ENCODE measurements at regions not wholly inside any gene's neighbourhood (a gene's known extent, or its start where the extent isn't known, plus 50 kb on each side); places are given as distances from the start of the nearest gene placed in this dataset.

- no peak for TF ChIP-seq CTCF (IDR thresholded peaks at IDR 0.05; ENCODE audit: extremely low read depth in 1 of 2, insufficient read depth in 1 of 2, low read depth in 1 of 2, low read length in 2 of 2)
- TF ChIP-seq POLR2A (IDR thresholded peaks at IDR 0.05; ENCODE audit: low read depth, low read length) = no peak
- no peak for TF ChIP-seq JUN (IDR thresholded peaks at IDR 0.05; ENCODE audit: borderline replicate concordance, insufficient read depth, insufficient read length, low read depth)
- no peak for TF ChIP-seq EZH2 (IDR thresholded peaks at IDR 0.05; ENCODE audit: borderline replicate concordance, low read depth, low read length, severe bottlenecking)
- TF ChIP-seq FOS (IDR thresholded peaks at IDR 0.05; ENCODE audit: borderline replicate concordance, insufficient read depth, low read length) = no peak
- TF ChIP-seq GATA2 (IDR thresholded peaks at IDR 0.05; ENCODE audit: insufficient read depth, insufficient read length, low read depth, low read length) = no peak
- no peak for TF ChIP-seq MAX (IDR thresholded peaks at IDR 0.05; ENCODE audit: insufficient read depth, insufficient read length)
Observed at GRCh38 chr12:126369487-126370463, 1304.5 kb downstream of the AACS start.

Measured in endothelial cell of umbilical vein (primary cell).